Upper lobe of right lung (tissue), 1 donor: ENCODE measurements at regions not wholly inside any gene's neighbourhood (a gene's known extent, or its start where the extent isn't known, plus 50 kb on each side); places are given as distances from the start of the nearest gene placed in this dataset.

Experiments
- ATAC-seq: fragments of 200-7000 bp; cut with Tn5 transposase; one replicate; pipeline ENCODE4 v1.9.1; 2020; ENCODE audit warnings: mild to moderate bottlenecking, moderate library complexity
- DNase-seq: peaks from one replicate; pipeline ENCODE4 v3.0.0-alpha.2; 2020
- H3K27ac ChIP-seq: fragments of 200-600 bp; one replicate; pipeline ENCODE4 v1.8.0; 2022
- H3K27me3 ChIP-seq: fragments of 200-600 bp; one replicate; pipeline ENCODE4 v1.8.0; 2022; ENCODE audit warnings: mild to moderate bottlenecking
- H3K36me3 ChIP-seq: fragments of 200-600 bp; one replicate; pipeline ENCODE4 v1.8.0; 2022
- H3K4me1 ChIP-seq: fragments of 200-600 bp; one replicate; pipeline ENCODE4 v1.8.0; 2022
- H3K4me3 ChIP-seq: fragments of 200-600 bp; one replicate; pipeline ENCODE4 v1.8.0; 2022; ENCODE audit warnings: mild to moderate bottlenecking
- H3K9me3 ChIP-seq: fragments of 200-600 bp; one replicate; pipeline ENCODE4 v1.8.0; 2022
- intact Hi-C: fragments of 100-400 bp; cut with DNase I; formaldehyde crosslinking; loops from one replicate; pipeline ENCODE4 v1.11.0; 2022
- TF ChIP-seq, protein P1 (sequence below): fragments of 200-600 bp; IDR thresholded peaks from one replicate; pipeline ENCODE4 v1.8.0; 2022; ENCODE audit warnings: antibody characterized with exemption
- donor health status: DM: no; HTN: yes; CAD: no; lungs with severe emphysema.

DNA sequence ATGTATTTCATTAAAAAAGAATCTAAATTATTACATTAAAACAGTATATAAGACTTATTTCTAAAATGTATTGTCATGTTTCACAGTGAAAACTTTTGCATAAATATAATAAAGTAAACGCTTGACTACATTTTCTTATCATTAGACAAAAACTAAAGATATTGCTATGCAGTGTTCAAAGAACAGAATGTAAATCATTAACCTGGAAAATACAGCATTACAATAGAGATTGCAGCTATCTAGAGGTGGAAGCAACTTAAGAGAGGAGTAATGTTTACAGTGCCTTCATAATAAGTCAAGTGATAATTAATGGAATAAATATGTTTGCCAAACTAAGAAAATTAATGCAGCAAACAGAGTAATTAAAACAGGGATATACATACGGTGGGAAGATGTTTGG, 940.9 kb downstream of the FSTL5 start:
- TF ChIP-seq, protein P1, sequence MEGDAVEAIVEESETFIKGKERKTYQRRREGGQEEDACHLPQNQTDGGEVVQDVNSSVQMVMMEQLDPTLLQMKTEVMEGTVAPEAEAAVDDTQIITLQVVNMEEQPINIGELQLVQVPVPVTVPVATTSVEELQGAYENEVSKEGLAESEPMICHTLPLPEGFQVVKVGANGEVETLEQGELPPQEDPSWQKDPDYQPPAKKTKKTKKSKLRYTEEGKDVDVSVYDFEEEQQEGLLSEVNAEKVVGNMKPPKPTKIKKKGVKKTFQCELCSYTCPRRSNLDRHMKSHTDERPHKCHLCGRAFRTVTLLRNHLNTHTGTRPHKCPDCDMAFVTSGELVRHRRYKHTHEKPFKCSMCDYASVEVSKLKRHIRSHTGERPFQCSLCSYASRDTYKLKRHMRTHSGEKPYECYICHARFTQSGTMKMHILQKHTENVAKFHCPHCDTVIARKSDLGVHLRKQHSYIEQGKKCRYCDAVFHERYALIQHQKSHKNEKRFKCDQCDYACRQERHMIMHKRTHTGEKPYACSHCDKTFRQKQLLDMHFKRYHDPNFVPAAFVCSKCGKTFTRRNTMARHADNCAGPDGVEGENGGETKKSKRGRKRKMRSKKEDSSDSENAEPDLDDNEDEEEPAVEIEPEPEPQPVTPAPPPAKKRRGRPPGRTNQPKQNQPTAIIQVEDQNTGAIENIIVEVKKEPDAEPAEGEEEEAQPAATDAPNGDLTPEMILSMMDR, result no peak
- no peaks in the 10 kb centered on the region for H3K27me3 ChIP-seq
- H3K9me3 ChIP-seq, result no peaks in the 10 kb centered on the region
- H3K4me3 ChIP-seq, result no peak overlapping the region
- no peak overlapping the region for H3K27ac ChIP-seq
- H3K36me3 ChIP-seq, result no peaks in the 10 kb centered on the region
- intact Hi-C loops, result no loop called here
- no peak for DNase-seq
- H3K4me1 ChIP-seq, result no peaks in the 10 kb centered on the region
- ATAC-seq, result no peak

GRCh38 chr4:161208564-161208963, 955.2 kb downstream of the FSTL5 start:
- H3K27me3 ChIP-seq, result no peaks in the 10 kb centered on the region
- no peaks in the 10 kb centered on the region for H3K36me3 ChIP-seq
- H3K9me3 ChIP-seq, result no peaks in the 10 kb centered on the region
- no peak overlapping the region for H3K4me3 ChIP-seq
- no peak for ATAC-seq
- H3K27ac ChIP-seq, result no peak overlapping the region
- TF ChIP-seq, protein P1, result no peak
- DNase-seq, result no peak
- intact Hi-C loops, result no loop called here
- H3K4me1 ChIP-seq, result no peaks in the 10 kb centered on the region

- intact Hi-C loops, result no loop called here
- ATAC-seq (no peak), DNase-seq (no peak)
These were observed 957.2 kb downstream of the FSTL5 start for GRCh38 chr4:161206528-161207080.

DNA sequence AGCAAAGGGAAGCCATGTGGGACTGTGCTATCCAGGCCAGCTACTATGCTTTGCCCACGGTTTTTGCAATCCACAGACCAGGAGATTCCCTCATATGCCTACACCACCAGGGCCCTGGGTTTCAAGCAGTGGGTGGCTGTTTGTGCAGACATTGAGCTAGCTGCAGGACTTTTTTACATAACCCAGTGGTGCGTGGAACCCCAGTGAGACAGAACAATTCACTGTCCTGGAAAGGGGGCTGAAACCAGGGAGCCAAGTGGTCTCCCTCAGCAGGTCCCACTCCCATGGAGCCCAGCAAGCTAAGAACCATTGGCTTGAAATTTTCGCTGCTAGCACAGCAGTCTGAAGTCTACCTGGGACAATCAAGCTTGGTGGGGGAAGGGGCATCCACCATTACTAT, 959.9 kb downstream of the FSTL5 start:
- intact Hi-C loops, result no loop called here
- H3K4me3 ChIP-seq, result no peak overlapping the region
- DNase-seq (no peak), ATAC-seq (no peak)
- no peaks in the 10 kb centered on the region for H3K9me3 ChIP-seq
- no peaks in the 10 kb centered on the region for H3K4me1 ChIP-seq
- TF ChIP-seq, protein P1, result no peak
- no peaks in the 10 kb centered on the region for H3K27me3 ChIP-seq
- no peaks in the 10 kb centered on the region for H3K36me3 ChIP-seq
- H3K27ac ChIP-seq, result no peak overlapping the region

More at GRCh38 chr4:161206528-161207080, 957.2 kb downstream of the FSTL5 start:
- Histone ChIP-seq H3K27me3 (no peaks in the 10 kb centered on the region), H3K27ac (no peak overlapping the region), H3K4me3 (no peak overlapping the region), H3K4me1 (no peaks in the 10 kb centered on the region), H3K36me3 (no peaks in the 10 kb centered on the region), H3K9me3 (no peaks in the 10 kb centered on the region)
- TF ChIP-seq, protein P1, result no peak

DNA sequence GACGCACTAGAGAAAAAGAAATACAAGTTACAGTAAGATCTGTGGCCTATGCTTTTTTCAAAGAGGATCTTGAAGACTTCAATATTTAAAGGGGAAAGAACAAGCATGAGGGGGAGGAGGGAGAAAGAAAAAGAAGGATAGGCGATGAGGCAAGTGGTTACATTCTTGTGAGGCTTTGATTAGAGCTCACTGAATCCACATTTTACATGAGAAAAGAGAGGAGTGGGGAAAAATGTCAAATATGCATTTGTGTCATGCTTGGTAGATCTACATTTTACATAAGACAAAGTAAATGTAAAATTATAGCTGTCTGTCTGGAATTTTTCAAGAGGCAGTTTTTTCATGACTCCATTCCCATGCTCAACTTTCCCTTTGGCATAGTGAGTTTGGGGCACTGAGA, 965.9 kb downstream of the FSTL5 start:
- Histone ChIP-seq H3K9me3 (no peaks in the 10 kb centered on the region), H3K36me3 (no peaks in the 10 kb centered on the region), H3K27ac (no peak overlapping the region), H3K4me3 (no peak overlapping the region), H3K4me1 (no peaks in the 10 kb centered on the region), H3K27me3 (no peaks in the 10 kb centered on the region)
- TF ChIP-seq, protein P1, result no peak
- intact Hi-C loops, result no loop called here
- DNase-seq, result no peak
- no peak for ATAC-seq

GRCh38 chr4:161197474-161197873, 966.3 kb downstream of the FSTL5 start:
- Histone ChIP-seq H3K4me1 (no peaks in the 10 kb centered on the region), H3K9me3 (no peaks in the 10 kb centered on the region), H3K36me3 (no peaks in the 10 kb centered on the region), H3K27me3 (no peaks in the 10 kb centered on the region), H3K27ac (no peak overlapping the region), H3K4me3 (no peak overlapping the region)
- ATAC-seq (no peak), DNase-seq (no peak)
- intact Hi-C loops, result no loop called here
- TF ChIP-seq, protein P1, result no peak
